Spleen (tissue), 7 donors: ENCODE measurements at regions not wholly inside any gene's neighbourhood (a gene's known extent, or its start where the extent isn't known, plus 50 kb on each side); places are given as distances from the start of the nearest gene placed in this dataset.

ENCODE experiments used
- POLR2A ChIP-seq, 3 donors: fragments of 450-650 bp; IDR thresholded peaks; one replicate each; pipeline ENCODE4 v1.5.1; 2017; ENCODE audit warnings: antibody characterized with exemption in 3 of 3, mild to moderate bottlenecking in 1 of 3
- POLR2AphosphoS5 ChIP-seq, 3 donors: sonication (generic); formaldehyde crosslinking; IDR thresholded peaks; one replicate each; pipeline ENCODE4 v1.5.1; 2017; ENCODE audit warnings: antibody characterized with exemption in 3 of 3
- TF ChIP-seq, protein P1 (sequence below), 11 experiments: fragments of 200-600 bp in 7 of 11; fragments of 450-650 bp in 4 of 11; sonication (generic) in 4 of 11; IDR thresholded peaks in 8 of 11; conservative IDR thresholded peaks in 3 of 11; 1 replicate in 7 of 11; 2 replicates in 4 of 11; pipeline versions ENCODE4 v1.4.0 to v1.8.0; 2016 to 2021; ENCODE audit warnings: antibody characterized with exemption in 11 of 11, inconsistent platforms in 4 of 11, mild to moderate bottlenecking in 1 of 11
- donor health status: DM: no; HTN: no; CAD: no; lungs with moderate emphysema.
- donor health status: DM: no; HTN: no; CAD: no.
- donor health status: DM: no; HTN: no; CAD: no.

DNA sequence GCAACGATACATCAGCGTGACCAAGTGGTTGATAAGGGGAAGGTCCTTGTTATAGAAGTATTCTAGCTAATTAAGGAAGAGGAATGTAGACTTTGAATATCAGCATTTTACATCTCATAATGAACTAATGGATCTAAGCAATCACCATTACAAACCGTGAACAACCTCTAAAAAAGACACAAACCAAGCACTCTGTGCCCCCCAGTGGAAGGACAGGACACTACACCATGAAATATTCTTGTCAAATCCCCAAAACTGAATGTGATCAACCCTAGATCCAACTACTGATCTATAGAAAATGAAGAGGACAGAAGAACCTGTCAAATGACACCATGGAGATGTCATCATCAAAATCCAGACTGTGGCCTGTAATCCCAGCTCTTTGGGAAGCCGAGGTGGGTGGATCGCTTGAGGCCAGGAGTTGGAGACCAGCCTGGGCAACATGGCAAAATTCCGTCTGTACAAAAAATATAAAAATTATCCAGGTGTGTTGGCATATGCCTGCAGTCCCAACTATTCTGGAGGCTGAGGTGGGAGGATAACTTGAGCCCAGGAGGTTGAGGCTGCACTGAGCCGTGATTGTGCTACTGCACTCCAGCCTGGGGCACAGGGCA, 111.3 kb upstream of the CARD11 start:
- TF ChIP-seq POLR2A (IDR thresholded peaks at IDR 0.05) (no peak), POLR2AphosphoS5 (IDR thresholded peaks at IDR 0.05) (no peak)
- TF ChIP-seq, protein P1, sequence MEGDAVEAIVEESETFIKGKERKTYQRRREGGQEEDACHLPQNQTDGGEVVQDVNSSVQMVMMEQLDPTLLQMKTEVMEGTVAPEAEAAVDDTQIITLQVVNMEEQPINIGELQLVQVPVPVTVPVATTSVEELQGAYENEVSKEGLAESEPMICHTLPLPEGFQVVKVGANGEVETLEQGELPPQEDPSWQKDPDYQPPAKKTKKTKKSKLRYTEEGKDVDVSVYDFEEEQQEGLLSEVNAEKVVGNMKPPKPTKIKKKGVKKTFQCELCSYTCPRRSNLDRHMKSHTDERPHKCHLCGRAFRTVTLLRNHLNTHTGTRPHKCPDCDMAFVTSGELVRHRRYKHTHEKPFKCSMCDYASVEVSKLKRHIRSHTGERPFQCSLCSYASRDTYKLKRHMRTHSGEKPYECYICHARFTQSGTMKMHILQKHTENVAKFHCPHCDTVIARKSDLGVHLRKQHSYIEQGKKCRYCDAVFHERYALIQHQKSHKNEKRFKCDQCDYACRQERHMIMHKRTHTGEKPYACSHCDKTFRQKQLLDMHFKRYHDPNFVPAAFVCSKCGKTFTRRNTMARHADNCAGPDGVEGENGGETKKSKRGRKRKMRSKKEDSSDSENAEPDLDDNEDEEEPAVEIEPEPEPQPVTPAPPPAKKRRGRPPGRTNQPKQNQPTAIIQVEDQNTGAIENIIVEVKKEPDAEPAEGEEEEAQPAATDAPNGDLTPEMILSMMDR (IDR thresholded peaks at IDR 0.05 in 8 of 11, conservative IDR thresholded peaks at IDR 0.05 in 3 of 11): peak; percentile 38 to 91 (median 70)
